ENCODE measurements at regions not wholly inside any gene's neighbourhood (a gene's known extent, or its start where the extent isn't known, plus 50 kb on each side); places are given as distances from the start of the nearest gene placed in this dataset.

GRCh38 chr2:134785659-134786430, 52.6 kb upstream of the ACMSD start:
- no peak for TF ChIP-seq CTCF (IDR thresholded peaks at IDR 0.05; ENCODE audit: low read depth, low read length, missing control alignments)
- no peak for DNase-seq (ENCODE audit: low read depth)
- no peak overlapping the region for H3K4me3 ChIP-seq (ENCODE audit: low read depth, low read length)

- no peak for DNase-seq (ENCODE audit: low read depth)
- TF ChIP-seq CTCF (IDR thresholded peaks at IDR 0.05; ENCODE audit: low read depth, low read length, missing control alignments), result no peak
- H3K4me3 ChIP-seq (ENCODE audit: low read depth, low read length), result no peak overlapping the region
Observed at GRCh38 chr2:134788417-134788816, 50.0 kb upstream of the ACMSD start.
